HG02763 (cell line): ENCODE measurements at regions not wholly inside any gene's neighbourhood (a gene's known extent, or its start where the extent isn't known, plus 50 kb on each side); places are given as distances from the start of the nearest gene placed in this dataset.

Source experiments
- ATAC-seq: cut with Tn5 transposase; IDR thresholded peaks from one replicate; pipeline ENCODE4 v1.9.1; 2021; ENCODE audit warnings: mild to moderate bottlenecking, moderate library complexity; ENCODE audit not compliant: unreplicated experiment

- ATAC-seq, result no peak
Measured at GRCh38 chr9:28883234-28883633, 1310.0 kb upstream of the C9orf72 start.

DNA sequence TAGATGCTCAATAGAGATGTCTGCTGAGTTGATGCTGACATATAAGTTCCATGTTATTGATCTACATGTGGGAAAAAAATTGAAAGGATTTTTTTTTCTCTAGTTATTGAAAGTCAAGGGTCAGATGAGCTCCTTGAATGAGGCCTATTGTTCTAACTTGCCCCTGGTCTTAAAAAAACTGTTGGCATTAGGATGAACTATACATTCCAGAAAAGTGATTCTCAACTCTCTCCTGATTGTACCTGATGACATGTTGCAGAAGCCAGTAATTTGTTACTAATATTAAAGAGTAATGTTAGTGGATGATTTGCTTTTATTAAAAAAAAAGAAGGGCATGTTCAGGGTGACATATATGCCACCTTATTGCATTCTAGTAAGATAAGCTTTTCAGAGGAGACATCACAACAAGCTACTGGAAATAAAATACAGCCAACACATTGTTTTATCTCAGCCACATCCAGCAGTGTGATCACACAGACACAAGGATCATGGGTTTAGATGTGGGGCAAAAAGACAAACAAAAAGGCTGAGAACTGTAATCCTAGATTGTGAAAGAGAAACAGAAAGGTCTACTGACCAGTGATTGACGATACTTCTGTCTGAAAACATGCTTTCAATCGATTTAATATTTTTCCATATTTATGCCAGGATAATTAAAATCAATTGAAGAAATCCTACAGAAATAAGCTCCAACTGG, 1314.1 kb upstream of the C9orf72 start:
- ATAC-seq, result no peak

GRCh38 chr9:28888806-28889205, 1315.5 kb upstream of the C9orf72 start:
- no peak for ATAC-seq

- no peak for ATAC-seq
Measured at GRCh38 chr9:28892538-28892937, 1319.3 kb upstream of the C9orf72 start.

DNA sequence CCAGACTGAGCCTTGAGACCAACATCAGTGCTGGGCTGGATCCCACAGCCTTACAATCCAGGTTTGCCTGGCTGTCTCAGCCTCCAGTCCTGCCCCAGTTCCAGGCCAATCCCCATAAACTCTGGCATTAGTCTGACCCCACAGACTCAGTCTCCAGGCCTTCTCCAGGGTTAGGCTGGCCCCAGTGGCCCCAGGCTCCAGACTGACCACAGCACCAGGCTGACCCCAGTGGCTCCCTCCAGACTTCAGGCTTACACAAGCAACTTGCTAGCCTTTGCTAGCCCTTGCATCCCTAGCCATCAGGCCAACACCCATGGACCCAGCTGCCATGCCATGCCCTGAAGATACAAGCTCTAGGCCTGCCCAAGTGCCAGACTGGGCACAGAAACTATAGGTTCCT, 1326.0 kb upstream of the C9orf72 start:
- no peak for ATAC-seq

GRCh38 chr9:28899926-28900325, 1326.6 kb upstream of the C9orf72 start:
- ATAC-seq, result no peak

- ATAC-seq, result no peak
Measured at GRCh38 chr9:28900406-28900805, 1327.1 kb upstream of the C9orf72 start.

- ATAC-seq, result no peak
Measured at GRCh38 chr9:28909526-28909925, 1336.2 kb upstream of the C9orf72 start.

DNA sequence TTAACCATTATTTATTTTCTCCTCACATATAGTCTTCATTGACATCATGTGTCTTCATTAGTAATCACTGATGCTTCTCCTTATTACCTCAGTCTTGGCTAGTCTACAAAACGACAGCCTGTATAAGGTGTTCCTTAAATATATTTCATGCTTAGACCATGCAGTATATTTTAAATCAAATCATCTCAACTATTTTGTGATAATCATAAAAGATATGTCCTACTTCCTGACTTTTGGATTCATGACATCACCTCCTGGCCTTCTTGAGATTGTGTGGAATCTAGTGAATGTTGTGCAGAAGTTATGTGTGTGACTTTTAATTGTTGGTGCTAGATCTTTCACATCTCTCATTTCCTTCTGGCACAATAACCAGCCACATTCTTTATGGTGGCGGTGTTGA, 1339.3 kb upstream of the C9orf72 start:
- no peak for ATAC-seq

DNA sequence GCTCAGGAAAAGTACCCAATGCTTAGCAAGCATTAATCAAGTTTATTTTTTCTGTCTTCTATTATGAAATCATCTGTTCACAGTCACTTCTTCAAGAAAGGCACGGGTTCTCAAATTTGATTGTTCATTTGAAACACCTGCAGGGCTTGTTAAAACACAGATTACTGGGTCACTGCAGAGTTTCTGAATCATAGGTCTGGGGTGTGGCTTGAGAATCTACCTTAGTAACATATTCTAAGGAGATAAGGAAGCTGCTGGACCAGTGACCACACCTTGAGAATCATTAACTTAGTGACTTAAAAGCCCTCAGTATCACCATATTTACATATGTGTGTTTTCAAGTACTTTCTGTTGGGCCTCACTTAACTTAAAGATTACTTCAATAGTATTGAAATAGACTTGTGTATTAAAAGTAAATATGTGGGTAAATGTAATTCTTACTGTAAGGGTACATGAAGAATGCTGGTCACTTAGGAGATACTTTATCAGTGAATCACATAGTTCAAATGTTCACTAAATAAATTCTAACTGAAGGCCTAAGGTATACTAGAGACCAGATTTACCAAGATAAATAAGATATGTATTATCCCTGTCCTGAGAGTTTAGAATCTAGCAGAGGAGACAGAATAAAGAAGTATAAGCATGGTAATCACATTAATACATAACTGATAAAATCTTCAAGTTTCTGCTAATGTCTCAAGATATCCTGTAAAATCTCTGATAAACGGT, 1342.1 kb upstream of the C9orf72 start:
- no peak for ATAC-seq

DNA sequence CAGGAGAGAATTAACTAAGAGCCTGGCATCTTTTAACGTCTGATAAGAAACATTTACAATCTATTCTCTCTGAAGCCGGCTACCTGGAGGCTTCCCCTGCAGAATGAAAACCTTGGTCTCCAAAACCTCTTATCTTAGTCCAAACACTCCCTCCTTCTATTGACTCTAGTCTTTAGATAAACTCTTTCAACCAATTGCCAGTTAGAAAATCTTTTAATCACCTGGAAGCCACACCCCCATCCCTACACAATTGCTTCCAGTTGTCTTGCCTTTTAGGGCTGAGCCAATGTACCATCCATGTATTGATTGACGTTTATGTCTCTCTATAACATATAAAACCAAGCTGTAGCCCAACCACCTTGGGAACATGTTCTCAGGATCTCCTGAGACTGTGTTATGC, 1343.1 kb upstream of the C9orf72 start:
- no peak for ATAC-seq

DNA sequence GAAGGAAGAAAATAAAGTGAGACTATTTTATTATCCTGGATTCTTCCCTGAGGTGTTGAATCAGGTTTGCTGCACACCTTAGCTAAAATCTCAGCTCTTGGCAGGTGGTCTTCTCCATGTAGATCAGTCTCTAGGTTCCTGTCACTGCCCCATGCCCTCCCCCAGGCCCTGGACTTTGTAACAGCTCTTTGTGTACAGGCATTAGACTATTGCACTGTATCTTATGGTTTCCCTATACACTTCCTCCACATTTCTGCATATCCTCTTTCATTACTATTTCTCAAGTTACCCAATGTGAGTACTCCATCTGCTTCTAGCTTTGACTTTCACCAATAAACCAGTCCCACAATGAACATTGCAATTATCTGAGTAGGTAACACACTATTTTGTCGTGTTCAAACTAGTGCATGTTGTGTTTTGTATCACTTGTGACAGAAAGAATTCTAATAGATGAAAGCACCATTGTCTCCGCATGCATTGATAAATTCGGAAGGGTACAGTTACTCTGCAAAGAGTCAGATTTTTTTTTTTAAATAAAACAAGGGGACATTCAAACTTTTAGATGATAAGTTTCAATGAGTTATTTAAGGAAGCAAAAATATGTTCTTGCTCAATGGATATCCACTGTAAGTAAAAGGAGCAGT, 1348.7 kb upstream of the C9orf72 start:
- no peak for ATAC-seq

- ATAC-seq, result no peak
Measured at GRCh38 chr9:28922891-28923290, 1349.6 kb upstream of the C9orf72 start.

DNA sequence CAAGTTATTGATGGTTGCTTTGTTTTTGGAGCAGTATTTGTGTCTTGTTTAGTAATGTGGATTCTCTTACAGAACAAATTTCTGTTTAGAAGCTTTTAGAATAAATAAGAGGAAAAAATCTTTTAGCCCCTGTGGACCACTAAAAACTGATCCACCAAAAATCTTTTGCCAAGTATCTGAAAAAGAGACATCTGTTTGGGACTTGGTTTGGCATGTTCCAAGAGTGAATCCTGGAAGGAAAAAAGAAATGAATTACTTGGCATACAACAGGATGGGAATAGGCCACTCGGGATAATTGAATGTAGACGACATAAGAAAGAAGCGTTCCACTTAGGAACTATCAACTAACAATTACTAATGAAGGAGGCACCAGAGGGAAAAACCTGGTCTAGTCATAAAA, 1350.1 kb upstream of the C9orf72 start:
- no peak for ATAC-seq

GRCh38 chr9:28925157-28925556, 1351.9 kb upstream of the C9orf72 start:
- ATAC-seq, result no peak

DNA sequence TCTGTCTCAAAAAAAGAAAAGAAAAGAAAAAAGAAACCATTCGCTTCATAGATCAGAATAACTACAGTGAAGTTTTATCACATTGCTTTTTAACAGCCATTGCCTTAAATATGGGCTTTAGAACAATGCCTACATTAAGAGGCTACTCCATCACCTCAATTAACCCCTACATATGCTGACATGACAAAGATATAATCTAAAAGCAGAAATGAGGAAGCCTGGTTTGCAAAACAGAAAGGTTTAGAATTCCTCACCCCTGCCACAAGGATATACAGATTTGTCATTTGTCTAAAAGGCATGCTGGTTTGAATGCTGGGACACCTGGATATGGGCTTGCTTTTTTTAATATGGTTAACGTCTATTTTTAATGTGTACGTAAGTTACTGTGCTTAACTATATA, 1353.0 kb upstream of the C9orf72 start:
- ATAC-seq, result no peak

DNA sequence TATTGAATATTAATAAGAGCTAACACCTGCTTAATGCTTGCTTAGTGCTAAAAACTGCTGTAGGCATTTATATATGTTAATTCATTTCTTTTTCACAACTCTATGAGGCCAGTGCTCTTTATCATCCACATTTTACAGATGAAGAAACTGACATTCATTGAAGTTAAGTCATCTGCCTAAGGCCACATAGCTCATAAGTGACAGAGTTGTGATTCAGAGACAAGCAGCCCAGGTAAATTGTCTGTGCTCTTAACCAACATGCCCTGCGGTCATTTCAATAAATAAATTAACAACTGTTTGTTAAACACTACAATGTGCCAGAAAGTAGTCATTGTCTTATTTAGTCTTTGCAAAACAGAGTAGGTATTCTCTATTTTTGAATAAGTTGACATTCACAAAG, 1354.4 kb upstream of the C9orf72 start:
- no peak for ATAC-seq

- no peak for ATAC-seq
Measured at GRCh38 chr9:28929433-28929832, 1356.2 kb upstream of the C9orf72 start.

DNA sequence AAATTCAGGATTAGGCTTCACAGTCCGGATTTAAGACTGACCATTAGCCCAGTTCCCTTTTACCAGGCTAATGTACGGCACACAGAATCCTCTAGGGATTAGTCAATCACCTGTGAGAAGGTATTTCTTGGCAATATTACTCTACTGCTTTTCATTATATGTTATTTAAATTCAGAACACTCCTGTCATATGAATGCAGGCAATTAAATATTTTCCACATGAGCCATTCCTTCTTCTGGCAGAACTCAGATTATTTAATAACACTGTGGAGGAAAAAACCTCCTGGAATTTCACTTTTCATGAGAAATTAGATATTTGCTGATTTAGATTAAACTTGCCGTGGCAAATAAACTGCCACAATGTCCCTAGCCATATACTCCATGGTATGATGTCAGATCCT, 1357.5 kb upstream of the C9orf72 start:
- no peak for ATAC-seq

GRCh38 chr9:28934111-28934510, 1360.8 kb upstream of the C9orf72 start:
- ATAC-seq, result no peak

- no peak for ATAC-seq
Measured at GRCh38 chr9:28938981-28939380, 1365.7 kb upstream of the C9orf72 start.

GRCh38 chr9:28941856-28942255, 1368.6 kb upstream of the C9orf72 start:
- ATAC-seq, result no peak
